PC-3 (cell line): ENCODE measurements at regions not wholly inside any gene's neighbourhood (a gene's known extent, or its start where the extent isn't known, plus 50 kb on each side); places are given as distances from the start of the nearest gene placed in this dataset.

ENCODE experiments used
- CTCF ChIP-seq: fragments of 300-600 bp; sonication (generic); conservative IDR thresholded peaks from 2 replicates; pipeline ENCODE4 v1.5.1; 2017; ENCODE audit warnings: antibody characterized with exemption, low read depth, mild to moderate bottlenecking, low read length
- EZH2phosphoT487 ChIP-seq: fragments of 300-600 bp; sonication (generic); IDR thresholded peaks from 2 replicates; pipeline ENCODE4 v1.6.1; 2018; ENCODE audit warnings: mild to moderate bottlenecking, antibody characterized with exemption, low read length, borderline replicate concordance

DNA sequence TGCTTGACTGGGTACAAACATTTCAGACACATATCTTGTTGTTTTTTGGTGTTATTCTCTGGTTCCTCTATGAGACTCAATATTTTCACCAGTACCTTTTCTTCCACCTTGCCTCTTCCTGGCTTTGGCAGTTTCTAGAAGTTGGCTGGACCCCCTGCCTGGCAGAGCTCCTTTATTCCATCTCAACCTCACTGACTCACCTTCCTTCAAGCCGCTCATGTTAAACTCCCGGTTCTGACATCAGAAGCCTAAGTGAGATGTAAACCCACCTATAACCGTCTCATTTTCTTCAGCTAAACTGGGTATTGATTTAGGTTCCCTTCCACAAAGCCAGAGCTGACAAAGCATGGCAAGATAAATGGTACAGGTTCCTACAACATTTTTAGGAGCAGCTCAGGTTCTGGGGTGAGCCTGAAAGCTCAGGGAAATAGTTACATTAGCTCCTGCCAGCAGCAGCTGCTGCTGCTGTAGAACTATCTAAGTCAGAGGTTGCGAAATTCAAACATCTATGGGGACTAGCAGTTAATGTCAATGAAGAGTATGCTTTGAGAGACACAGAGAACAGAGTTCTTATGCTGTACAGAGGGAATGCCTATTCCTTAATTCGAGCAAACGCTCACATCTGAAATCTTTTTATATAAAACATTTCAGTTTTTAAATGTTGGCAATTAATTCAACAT is 197.1 kb upstream of the NR3C1 start:
- TF ChIP-seq CTCF (no peak), EZH2phosphoT487 (no peak)
